Tongue (tissue), 1 donor: ENCODE measurements at regions not wholly inside any gene's neighbourhood (a gene's known extent, or its start where the extent isn't known, plus 50 kb on each side); places are given as distances from the start of the nearest gene placed in this dataset.
"Not testable (repeated sequence)": the region's sequence is repeated elsewhere in the genome, so short reads cannot be mapped to it uniquely, and the experiment has no call there.

Source experiments
- DNase-seq: peaks from one replicate; pipeline ENCODE4 v3.0.0-alpha.2; 2015

- no peak for DNase-seq
Observed at GRCh38 chr5:39648085-39648847, 223.5 kb upstream of the DAB2 start.

GRCh38 chr5:39640552-39640951 lies 215.8 kb upstream of the DAB2 start:
- no peak for DNase-seq

- no peak for DNase-seq
Observed at GRCh38 chr5:39639618-39640089, 214.9 kb upstream of the DAB2 start.

GRCh38 chr5:39638813-39639212 lies 214.0 kb upstream of the DAB2 start:
- DNase-seq = no peak

GRCh38 chr5:39633057-39633456 lies 208.3 kb upstream of the DAB2 start:
- DNase-seq = no peak

GRCh38 chr5:39631958-39632357 lies 207.2 kb upstream of the DAB2 start:
- no peak for DNase-seq

- DNase-seq = no peak
Observed at GRCh38 chr5:39629946-39630345, 205.2 kb upstream of the DAB2 start.

- DNase-seq = no peak
Observed at GRCh38 chr5:39628348-39628747, 203.6 kb upstream of the DAB2 start.

- DNase-seq = no peak
Observed at GRCh38 chr5:39624890-39625289, 200.1 kb upstream of the DAB2 start.

- DNase-seq = no peak
Observed at GRCh38 chr5:39624268-39624886, 199.6 kb upstream of the DAB2 start.

- no peak for DNase-seq
Observed at GRCh38 chr5:39623291-39623865, 198.6 kb upstream of the DAB2 start.

- no peak for DNase-seq
Observed at GRCh38 chr5:39622281-39622680, 197.5 kb upstream of the DAB2 start.

GRCh38 chr5:39619168-39619818 lies 194.5 kb upstream of the DAB2 start:
- DNase-seq = no peak

GRCh38 chr5:39618391-39618790 lies 193.6 kb upstream of the DAB2 start:
- no peak for DNase-seq

GRCh38 chr5:39616131-39616530 lies 191.4 kb upstream of the DAB2 start:
- no peak for DNase-seq

- DNase-seq = not testable (repeated sequence)
Observed at GRCh38 chr5:39611076-39611475, 186.3 kb upstream of the DAB2 start.

GRCh38 chr5:39608024-39608423 lies 183.2 kb upstream of the DAB2 start:
- no peak for DNase-seq

GRCh38 chr5:39606591-39606990 lies 181.8 kb upstream of the DAB2 start:
- DNase-seq = no peak

GRCh38 chr5:39605588-39606575 lies 181.1 kb upstream of the DAB2 start:
- DNase-seq = peak; percentile 22

GRCh38 chr5:39605145-39605544 lies 180.4 kb upstream of the DAB2 start:
- DNase-seq = no peak

GRCh38 chr5:39604491-39604890 lies 179.7 kb upstream of the DAB2 start:
- DNase-seq = no peak
